CD4-positive, alpha-beta T cell treated with Interleukin-12 subunit alpha and Interleukin-12 subunit beta, for 1 hour (primary cell): ENCODE measurements at regions not wholly inside any gene's neighbourhood (a gene's known extent, or its start where the extent isn't known, plus 50 kb on each side); places are given as distances from the start of the nearest gene placed in this dataset.

Experiments used
- DNase-seq: peaks from one replicate; pipeline ENCODE4 v3.0.0-alpha.2; 2020

DNA sequence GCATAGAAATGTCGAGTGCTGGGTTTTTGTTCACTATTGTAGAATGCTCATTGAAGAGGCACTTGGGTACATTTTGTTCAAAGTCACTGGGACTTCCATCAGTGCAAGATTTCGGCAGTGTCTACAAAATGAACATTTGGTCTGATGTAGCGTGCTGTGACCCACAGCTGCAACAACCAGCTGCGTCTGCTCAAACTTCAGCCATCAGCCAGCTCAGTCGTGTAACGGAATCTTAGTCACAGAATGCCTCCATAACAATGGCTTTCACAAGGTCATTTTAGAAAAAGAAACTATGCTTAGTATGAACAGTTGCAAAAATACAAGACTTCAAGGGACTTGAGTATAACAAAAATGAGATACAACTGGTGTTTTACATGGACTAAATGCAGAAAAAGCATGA, 828.1 kb upstream of the GRAMD2B start:
- DNase-seq, result no peak

DNA sequence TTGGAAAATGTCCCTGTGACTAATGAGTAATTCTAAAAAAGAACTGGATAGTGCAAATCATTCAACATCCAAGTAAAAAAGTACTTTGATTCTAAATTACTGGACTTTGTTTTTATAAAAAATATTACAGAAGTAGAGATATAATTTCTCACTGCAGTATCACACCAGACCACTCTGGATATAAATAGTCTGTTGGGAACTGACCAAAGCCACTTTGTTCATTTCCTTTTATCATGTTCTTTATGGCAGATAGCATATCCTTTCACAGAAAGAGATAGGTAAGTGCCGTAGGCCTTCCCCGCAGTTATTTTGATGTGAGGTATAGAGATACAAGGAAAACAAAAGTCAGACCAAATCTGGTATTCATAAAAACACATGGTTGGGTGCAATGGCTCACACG, 827.4 kb upstream of the GRAMD2B start:
- DNase-seq, result no peak

DNA sequence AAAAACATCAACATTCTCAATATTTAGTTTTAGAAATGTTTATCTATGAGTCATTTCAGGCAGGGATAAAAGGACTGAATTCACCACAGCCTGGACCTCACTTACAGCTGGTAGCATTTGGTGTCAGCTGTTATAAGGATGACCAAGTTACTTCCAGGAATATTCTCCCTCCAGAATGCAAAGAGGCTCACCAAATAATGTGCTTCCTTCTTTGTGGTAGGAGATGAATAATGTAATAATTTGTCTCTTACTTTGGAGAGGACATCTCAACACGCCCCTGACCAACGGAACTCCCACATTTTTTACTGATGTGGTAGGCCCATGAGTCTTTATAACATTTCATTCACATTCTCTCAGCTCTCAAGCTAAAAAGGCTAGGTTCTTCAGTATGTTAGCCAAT, 825.9 kb upstream of the GRAMD2B start:
- DNase-seq, result no peak

DNA sequence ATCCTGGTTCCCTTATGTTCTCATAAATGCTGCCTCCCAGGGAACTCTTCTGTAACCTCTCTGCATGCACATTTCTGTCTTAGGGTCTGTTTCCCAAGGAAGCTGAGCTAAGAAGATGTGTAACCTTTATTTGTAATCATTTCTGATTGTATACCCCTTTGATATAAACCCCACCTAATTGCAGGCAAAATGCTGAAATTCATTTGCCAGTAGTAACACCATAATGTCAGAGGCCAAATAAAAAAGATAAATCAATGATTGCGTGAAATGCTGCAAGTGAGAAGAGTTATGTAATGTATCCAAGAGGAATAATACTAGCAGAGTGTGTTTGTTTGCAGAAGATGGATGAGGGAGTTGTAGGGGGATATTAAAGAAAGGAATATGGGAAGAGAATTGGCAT, 822.6 kb upstream of the GRAMD2B start:
- DNase-seq, result no peak

- no peak for DNase-seq
These were observed 821.0 kb upstream of the GRAMD2B start for GRCh38 chr5:125602184-125602583.

DNA sequence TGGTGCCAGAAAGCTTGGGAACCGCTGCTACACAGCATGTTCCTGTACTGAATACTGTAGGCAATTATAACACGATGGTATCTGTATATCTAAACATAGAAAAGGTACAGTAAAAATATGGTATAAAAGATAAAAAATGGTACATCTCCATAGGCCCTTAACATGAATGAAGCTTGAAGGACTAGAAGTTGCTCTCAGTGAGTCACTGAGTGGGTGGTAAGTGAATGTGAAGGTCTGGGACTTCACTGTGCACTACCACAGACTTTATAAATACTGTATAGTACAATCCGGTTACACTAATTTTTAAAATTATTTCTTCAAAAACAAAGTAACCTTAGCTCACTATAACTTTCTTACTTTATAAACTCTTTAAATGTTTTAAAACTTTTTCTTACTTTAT, 819.9 kb upstream of the GRAMD2B start:
- no peak for DNase-seq

DNA sequence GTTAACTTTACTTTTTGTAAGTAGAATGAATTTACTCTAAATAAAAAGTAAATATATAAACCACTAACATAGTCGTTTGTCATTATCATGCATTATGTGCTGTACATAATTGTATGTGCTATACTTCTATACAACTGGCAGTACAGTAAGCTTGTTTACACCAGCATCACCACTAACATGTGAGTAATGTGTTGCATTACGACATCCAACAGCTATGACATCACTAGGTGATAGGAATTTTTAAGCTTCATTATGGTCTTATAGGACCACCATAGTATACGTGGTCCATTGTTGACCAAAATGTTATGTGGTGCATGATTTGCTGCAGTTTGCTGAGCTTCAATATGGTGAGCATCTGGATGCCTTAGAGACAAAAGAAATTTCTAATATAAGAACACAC, 819.1 kb upstream of the GRAMD2B start:
- DNase-seq, result no peak

DNA sequence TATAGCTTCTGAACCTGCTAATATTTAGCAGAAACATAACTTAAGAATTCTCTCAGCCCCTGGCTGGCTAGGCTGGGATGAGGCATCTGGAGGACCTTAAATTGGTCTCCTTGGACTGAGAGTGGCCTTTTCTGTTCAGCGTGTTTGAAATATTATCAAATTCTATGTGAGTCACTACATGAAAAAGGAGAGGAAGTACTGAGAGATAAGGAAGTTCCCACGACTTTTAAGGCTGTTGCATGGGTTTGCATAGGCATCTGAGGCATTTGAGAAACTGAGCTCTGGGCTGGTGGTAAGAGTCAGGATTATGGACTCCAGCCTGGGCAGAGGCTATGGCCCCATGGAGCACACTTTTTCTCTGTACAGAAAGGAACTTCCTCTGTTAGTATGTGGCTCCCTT, 816.2 kb upstream of the GRAMD2B start:
- DNase-seq, result no peak

DNA sequence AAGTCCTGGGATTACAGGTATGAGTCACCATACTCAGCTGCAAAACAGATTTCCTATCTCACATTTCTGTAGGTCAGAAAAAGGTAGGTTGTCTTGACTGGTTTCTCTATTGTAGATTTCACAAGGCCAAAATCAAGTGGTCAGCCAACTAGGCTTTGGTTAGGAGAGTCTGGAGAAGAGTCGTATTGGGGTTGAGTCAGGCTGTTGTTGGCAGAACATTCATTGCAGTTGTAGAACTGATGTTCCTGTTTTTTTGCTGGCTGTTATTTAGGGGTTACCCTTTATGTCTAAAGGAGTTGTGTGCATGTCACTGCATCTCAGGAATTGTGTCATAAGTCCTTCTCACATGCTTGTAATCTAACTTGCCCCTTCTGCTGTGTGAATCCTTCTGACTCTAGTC, 814.2 kb upstream of the GRAMD2B start:
- no peak for DNase-seq

- DNase-seq, result no peak
These were observed 812.3 kb upstream of the GRAMD2B start for GRCh38 chr5:125610892-125611291.

GRCh38 chr5:125611541-125611940, 811.7 kb upstream of the GRAMD2B start:
- DNase-seq, result no peak

- no peak for DNase-seq
These were observed 811.0 kb upstream of the GRAMD2B start for GRCh38 chr5:125612181-125612721.

GRCh38 chr5:125612776-125613175, 810.4 kb upstream of the GRAMD2B start:
- DNase-seq, result no peak

DNA sequence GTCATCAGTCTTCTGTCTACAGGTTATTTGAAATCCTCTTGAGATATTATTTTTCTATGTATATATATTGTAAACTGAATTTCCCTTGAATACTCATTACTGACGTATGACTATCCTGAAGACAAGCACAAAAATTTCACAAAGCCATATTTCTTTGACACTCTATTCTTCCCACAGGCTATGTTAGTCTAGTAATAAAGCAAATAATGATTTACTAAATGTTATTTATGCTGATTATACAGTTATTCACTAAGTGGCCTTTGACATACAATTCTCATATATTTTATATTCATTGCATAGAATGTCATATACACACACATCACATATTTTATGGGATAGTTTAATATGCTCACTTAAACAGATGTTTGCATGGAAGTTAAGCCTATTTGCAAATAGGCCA, 793.0 kb upstream of the GRAMD2B start:
- DNase-seq, result no peak

- DNase-seq, result no peak
These were observed 789.7 kb upstream of the GRAMD2B start for GRCh38 chr5:125633523-125633922.

DNA sequence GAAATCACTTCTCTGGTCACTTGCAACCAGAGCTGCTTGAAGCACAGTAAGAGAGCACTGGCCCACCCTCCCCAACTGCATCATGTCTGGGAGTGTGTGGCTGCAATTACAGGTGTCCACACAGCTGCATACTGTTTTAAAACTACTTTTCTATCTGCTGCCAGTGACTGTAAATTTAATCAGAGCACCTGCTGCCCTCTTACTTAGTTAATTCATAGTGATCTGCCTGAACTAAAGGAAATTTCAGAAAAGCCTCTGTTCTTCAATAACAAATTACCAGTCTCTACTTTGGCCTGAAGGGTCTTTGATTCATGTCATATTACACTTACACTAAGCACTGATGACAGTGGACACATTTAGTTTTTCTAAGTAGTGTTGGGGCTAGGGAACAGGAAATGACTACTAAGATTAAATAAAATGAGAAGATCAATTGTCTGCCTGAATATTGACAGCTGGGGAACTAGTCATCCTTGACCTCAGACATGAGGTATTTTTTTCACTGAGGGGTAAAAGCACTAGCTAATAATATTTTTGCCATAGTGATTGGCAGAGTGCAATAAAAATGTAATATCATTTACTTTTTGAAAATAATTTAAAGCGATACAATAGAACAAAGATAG, 788.9 kb upstream of the GRAMD2B start:
- DNase-seq, result no peak

GRCh38 chr5:125639858-125640257, 783.4 kb upstream of the GRAMD2B start:
- no peak for DNase-seq

GRCh38 chr5:125652761-125653160, 770.4 kb upstream of the GRAMD2B start:
- no peak for DNase-seq

DNA sequence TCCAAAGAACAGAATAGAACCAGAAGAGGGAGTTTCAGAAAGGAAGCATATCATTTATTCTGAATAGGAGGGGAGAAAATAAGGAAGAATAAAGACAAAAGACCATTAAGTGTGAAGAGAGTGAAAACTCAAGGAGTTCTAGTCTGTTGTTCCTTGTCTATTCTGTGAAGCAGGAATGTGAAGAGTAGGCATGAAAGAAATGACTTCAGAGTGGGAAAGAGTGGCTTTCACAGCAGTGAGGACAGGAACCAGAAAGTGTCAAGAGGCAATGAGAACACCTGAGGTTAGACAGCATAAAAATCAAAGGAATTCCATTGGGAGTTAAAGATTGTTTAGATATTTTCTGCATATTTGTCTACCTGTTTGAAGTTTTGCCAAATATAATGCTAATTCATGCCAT, 768.8 kb upstream of the GRAMD2B start:
- no peak for DNase-seq

DNA sequence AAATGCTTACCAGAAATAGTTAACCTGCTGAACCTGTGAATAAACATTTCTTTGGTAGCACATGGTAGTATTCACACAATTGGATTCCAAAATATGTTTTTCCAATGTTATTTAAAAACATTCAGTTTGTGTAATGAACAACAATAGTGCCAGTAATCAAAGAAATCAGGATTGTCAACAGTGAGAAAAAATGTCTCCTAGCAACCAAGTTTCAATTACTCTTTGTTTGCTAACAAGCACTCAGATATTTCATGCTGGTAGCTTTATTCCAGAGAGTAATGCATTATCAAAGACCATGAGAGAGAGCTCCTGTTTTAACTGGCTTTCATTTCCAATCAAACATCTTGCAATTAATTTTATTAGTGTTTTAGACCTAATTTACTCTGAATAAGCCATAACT, 768.1 kb upstream of the GRAMD2B start:
- DNase-seq, result no peak

GRCh38 chr5:125657936-125658335, 765.3 kb upstream of the GRAMD2B start:
- DNase-seq, result no peak

- no peak for DNase-seq
These were observed 763.7 kb upstream of the GRAMD2B start for GRCh38 chr5:125659316-125660023.

DNA sequence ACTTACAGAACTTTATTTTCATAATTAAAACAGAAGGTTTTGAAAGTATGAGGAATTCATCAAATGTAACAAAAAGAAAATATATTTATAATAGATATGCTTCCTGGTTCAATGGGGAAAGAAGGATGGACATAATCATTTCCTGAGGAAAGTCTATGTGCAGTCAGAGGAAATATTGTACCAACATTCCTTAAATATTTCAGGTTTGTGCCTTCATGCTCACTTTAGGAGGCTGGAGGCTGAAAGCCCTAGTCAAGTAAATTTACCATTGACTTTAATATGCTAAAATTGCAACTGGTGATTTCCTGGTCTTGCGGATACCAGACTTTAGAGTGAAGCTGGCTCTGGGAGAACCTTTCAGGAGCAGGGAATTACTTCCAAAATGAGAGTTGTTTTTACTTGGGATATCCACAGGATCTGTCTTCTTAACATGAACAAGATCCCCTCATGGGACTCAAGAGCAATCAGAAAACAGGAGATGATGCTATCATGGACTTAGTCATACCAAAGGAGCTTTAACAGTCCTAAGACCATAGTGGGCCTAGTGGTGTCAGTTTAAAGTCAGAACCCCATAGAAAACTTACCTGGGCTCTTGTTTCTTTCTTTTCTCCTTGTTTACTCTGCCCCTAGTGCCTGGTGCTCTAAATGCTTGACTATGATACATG, 762.8 kb upstream of the GRAMD2B start:
- no peak for DNase-seq

DNA sequence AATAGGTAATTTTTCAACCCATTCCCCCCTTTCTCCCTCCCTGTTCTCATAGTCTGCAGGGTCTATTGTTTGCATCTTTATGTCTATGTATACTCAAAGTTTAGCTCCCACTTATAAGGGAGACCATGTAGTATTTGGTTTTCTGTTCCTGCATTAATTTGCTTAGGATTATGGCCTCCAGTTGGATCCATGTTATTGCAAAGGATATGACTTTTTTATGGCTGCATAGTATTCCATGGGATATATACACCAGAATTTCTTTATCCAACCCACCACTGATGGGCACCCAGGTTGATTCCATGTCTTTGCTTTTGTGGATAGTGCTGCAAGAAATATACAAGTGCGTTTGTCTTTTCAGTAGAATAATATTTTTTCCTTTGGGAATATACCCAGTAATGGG, 761.6 kb upstream of the GRAMD2B start:
- DNase-seq, result no peak
